ENCODE measurements at regions not wholly inside any gene's neighbourhood (a gene's known extent, or its start where the extent isn't known, plus 50 kb on each side); places are given as distances from the start of the nearest gene placed in this dataset.
A peak's percentile ranks its signal among the peaks of the same experiment; 100 is the strongest.

DNA sequence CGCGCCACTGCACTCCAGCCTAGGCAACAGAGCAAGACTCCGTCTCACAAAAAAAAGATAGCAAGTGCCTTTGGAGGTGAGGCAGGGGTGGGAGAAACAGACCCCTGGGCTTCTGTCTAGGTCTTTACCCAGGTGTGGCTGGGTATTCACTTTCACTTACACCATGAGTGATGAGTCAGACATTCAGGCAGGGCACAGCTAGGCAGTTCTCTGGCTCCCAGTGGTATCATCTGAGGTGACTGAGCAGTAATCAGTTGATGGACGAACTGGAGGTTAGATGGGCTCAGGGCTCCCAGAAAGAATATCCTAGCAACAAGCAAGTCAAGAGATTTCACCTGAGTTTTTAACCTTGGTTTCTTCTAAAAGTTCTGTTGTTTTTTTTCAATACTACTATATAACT is 107.0 kb upstream of the RAB6C start:
- intact Hi-C loops (cut with DNase I; ENCODE audit: low total_unique reads), result no loop called here
- TF ChIP-seq, protein P1, sequence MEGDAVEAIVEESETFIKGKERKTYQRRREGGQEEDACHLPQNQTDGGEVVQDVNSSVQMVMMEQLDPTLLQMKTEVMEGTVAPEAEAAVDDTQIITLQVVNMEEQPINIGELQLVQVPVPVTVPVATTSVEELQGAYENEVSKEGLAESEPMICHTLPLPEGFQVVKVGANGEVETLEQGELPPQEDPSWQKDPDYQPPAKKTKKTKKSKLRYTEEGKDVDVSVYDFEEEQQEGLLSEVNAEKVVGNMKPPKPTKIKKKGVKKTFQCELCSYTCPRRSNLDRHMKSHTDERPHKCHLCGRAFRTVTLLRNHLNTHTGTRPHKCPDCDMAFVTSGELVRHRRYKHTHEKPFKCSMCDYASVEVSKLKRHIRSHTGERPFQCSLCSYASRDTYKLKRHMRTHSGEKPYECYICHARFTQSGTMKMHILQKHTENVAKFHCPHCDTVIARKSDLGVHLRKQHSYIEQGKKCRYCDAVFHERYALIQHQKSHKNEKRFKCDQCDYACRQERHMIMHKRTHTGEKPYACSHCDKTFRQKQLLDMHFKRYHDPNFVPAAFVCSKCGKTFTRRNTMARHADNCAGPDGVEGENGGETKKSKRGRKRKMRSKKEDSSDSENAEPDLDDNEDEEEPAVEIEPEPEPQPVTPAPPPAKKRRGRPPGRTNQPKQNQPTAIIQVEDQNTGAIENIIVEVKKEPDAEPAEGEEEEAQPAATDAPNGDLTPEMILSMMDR (IDR thresholded peaks at IDR 0.05), result no peak
- 92 to 93% methylated on average over 4 of the region's 4 CpGs for WGBS, 2 donors
- DNase-seq (ENCODE audit: low spot score in 2 of 2), result no peak
- no peak overlapping the region for H3K4me3 ChIP-seq (ENCODE audit: low read depth, poor library complexity, severe bottlenecking)

DNA sequence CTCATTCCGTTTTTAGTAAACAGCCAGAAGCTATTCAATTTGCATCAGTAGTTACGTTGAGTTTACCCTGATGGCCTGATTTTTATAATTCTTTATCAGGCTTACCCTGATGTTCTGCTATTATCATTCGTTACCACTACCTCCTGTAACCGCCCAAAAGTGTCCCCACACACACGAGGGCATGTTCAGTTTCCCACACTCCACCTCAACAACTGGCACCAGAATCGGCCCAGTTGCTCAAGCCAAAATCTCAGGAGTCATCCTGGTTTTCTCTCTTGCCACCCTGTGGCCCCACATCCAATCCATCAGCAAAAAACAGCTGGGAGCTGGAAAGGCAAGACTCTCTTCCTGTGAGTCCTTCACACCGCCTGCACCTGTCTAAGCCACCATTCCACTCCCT is 102.9 kb upstream of the RAB6C start:
- H3K4me3 ChIP-seq (ENCODE audit: low read depth, poor library complexity, severe bottlenecking), result no peak overlapping the region
- intact Hi-C loops (cut with DNase I; ENCODE audit: low total_unique reads), result no loop called here
- peak in 1 of 2 donors; percentile 64 for DNase-seq (ENCODE audit: low spot score in 2 of 2)
- WGBS, 2 donors, result 48 to 49% methylated on average over 7 of the region's 7 CpGs
- TF ChIP-seq, protein P1 (IDR thresholded peaks at IDR 0.05), result no peak
- no peak for TF ChIP-seq POLR2A (IDR thresholded peaks at IDR 0.05)

DNA sequence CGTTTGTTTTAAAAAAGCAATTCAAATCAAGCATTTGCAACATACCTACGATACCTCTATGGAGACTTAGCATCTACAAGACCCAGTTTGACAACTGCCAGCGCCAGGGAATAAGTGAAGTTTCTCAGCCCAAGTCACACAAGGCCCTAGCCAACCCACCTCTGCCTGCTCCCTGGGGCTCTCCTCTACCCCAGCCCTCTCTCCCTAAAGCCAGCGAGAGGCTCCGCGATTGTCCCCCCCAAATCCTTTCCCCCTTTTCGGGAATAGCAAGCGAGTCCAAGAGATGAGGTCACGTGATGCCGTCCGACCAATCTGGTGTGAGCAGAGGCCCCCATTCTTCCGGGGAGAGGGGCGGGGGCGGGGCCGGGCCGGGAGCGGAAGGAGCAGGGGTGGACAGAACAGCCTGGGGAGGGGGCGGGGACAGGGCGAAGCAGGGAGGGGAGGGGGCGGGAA is 102.2 kb upstream of the RAB6C start:
- DNase-seq (ENCODE audit: low spot score in 2 of 2), result peak; percentile 91 to 97
- WGBS, 2 donors, result 3 to 4% methylated on average over 10 to 14 of the region's 20 CpGs
- intact Hi-C loops (cut with DNase I; ENCODE audit: low total_unique reads), result no loop called here
- peak overlapping the region; percentile 58 for H3K4me3 ChIP-seq (ENCODE audit: low read depth, poor library complexity, severe bottlenecking)
- TF ChIP-seq, protein P1 (IDR thresholded peaks at IDR 0.05), result no peak
- no peak for TF ChIP-seq POLR2A (IDR thresholded peaks at IDR 0.05)

DNA sequence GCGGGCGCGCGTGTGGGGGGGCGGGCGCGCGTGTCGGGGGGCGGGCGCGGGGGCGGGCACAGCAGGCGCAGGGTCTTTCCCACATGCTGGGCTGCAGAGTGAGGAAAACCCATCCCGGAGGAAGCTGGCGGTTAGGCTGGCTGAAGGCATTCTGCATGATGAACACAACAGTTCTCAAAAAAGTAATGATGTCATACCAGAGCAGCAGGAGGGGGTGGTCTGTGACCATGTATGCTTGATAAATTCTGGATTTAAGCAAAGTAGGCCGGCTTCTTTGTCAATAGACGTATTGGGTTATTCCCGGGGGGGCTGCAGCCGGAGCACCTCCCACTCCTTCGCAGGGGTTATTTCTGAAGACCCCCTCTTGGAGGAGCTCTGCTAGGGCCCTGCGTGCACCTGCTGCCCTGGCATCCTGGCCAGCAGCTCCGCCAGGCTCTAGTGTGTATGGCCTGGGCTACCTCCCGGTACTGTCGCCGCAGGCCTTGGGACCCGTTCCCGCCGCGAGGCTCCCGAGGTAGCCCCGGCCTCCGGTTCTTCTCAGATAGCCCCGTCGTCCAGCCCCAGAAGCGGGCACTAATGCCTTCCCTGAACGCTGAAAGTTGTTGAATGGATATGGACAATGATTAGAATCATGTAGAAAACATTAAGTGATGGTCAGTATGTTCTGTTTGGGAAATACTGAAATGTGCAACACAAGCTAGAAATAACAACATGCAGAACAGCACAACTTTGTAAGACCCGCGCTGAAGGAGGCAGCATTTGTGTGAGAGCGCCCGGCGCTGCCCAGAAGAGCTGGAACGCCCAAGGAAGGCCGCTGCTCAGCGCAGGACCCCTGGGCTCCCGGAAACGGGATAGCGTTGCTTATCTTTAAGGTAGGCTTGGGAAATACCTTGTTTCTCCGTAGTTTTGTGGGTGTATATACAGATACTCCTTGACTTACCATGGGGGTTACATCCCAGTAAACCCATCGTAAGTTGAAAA is 101.4 kb upstream of the RAB6C start:
- DNase-seq (ENCODE audit: low spot score in 2 of 2), result peak; percentile 26 to 88
- WGBS, 2 donors, result 45 to 49% methylated on average over 32 to 37 of the region's 50 CpGs
- H3K4me3 ChIP-seq (ENCODE audit: low read depth, poor library complexity, severe bottlenecking), result no peak overlapping the region
- intact Hi-C loops (cut with DNase I; ENCODE audit: low total_unique reads), result no loop called here
- TF ChIP-seq, protein P1 (IDR thresholded peaks at IDR 0.05), result no peak
- no peak for TF ChIP-seq POLR2A (IDR thresholded peaks at IDR 0.05)

DNA sequence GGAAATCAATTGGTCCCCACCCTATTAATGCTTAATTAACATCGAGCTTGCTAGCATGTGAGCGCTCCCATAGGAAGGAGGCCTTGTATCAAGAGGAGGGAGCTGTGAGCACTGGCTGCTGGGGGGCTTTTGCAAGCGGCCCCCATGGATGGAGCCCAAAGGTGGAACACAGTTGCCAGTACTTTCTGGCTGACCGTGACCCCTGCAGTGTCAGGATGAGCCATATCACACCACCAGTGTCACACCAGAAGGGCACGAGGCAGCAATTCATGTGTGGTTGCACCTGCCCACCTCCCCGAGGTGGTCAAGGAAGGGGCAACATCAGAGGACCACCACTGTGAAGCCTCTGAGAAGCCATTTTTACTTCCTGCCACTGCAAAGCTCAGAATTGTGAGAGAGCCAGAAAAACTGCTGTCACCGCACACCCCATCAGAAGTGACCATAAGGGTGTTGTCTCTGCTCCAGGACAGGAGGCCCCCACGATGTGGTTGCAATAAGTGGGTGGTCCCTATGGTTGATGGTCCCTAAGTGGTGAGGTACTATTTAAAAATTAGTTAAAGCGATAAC is 99.8 kb upstream of the RAB6C start:
- intact Hi-C loops (cut with DNase I; ENCODE audit: low total_unique reads), result no loop called here
- TF ChIP-seq, protein P1 (IDR thresholded peaks at IDR 0.05), result no peak
- no peak for TF ChIP-seq POLR2A (IDR thresholded peaks at IDR 0.05)
- DNase-seq (ENCODE audit: low spot score in 2 of 2), result peak in 1 of 2 donors; percentile 60
- 88 to 89% methylated on average over 9 of the region's 9 CpGs for WGBS, 2 donors
- no peak overlapping the region for H3K4me3 ChIP-seq (ENCODE audit: low read depth, poor library complexity, severe bottlenecking)

All from lower leg skin (tissue), 4 donors.